GM21528 (cell line): ENCODE measurements at regions not wholly inside any gene's neighbourhood (a gene's known extent, or its start where the extent isn't known, plus 50 kb on each side); places are given as distances from the start of the nearest gene placed in this dataset.

Experiments
- ATAC-seq: cut with Tn5 transposase; IDR thresholded peaks from one replicate; pipeline ENCODE4 v1.9.1; 2021; ENCODE audit warnings: mild to moderate bottlenecking, moderate library complexity; ENCODE audit not compliant: unreplicated experiment, low FRiP score

DNA sequence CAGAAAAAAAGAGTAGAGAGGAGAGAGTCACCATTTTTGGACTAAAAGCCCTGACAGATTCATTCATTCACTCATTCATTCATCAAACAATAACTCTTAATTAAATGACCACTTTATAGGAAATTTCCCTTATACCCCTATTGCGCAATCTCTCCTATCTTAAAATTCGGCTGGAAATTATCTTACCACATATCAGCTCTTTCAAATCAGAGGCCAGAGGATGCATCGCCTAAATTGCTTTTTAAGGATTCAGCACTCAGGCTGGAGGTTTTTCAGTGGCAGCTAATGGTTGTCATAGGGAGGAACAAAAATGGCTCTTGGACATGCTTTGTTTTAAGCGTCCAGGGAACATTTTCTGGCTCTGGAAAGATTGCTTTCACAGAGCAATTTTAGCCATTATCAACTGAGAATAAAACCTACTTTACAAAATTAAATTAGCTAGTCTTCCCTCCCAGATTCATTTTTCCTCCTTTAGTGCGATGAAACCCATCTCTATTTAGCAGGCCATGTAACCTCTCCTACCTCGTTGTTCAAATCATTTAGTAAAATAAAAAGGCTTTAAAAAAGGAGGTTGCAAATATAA, 115.2 kb downstream of the OLFM4 start:
- ATAC-seq = no peak

DNA sequence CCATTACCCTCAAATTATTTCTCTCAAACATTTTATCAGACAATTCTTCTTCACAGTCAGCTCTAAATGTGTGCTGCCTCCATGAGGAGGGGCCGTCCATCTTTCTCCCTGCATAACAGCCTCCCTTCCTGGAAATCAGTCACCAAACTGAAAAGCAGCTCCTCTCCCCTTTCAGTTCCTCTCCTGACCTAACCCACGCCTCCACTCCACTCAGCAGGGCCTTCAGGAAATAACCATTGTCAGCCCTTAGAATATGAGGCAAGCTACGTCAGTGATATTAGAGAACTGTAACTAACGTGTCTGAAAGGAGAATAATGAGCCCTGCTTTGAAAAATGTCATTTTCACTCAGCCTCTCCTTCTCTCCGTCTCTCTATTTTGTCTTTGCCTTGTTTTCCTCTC, 116.2 kb downstream of the OLFM4 start:
- no peak for ATAC-seq

DNA sequence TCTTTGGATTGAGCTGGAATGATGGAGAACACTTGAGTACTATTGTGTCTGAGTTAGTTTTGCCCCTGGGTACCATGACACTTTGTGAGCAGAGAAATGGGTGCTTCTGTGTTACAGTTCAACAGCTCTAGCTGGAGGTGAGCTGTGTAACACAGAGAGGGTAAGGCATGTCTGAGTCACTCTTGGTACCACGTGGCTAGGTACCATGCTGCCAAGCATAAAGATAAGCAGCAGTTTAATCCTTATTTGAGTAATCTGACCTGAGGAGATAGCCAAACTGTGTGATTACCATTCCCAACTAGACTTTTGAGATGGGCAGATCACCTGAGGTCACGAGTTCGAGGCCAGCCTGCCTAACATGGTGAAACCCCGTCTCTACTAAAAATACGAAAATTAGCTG, 122.0 kb downstream of the OLFM4 start:
- no peak for ATAC-seq

DNA sequence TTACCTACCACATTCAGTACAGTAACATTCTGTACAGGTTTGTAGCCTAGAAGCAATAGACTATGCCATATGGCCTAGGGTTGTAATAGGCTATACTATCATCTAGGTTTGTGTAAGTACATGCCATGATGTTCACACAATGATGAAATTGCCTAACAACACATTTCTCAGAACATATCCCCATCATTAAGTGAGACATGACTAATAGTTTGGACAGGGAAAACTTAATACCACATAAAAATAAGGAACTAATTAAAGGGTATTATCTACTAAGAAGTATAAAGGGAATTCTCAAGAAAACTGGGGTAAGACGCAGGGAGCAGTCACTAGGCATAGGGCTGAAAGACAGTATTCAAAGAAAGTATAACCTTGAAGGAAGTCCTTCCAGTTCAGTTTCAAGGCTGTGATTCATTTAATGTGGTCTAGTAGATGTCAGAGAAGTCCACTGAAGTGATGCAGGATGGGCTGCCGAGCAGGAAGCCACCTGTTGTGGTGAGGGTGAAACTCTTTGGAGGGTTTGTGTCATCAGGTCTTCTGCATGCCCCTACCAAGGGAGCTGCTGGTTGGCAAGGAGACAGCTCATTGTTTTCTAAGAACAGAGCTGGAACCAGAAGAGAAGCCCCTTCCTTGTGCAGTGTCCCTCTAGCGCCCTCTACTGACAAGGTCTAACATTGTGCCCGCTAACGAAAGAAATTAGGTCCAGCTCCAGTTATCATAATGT, 122.9 kb downstream of the OLFM4 start:
- peak; percentile 93 for ATAC-seq

DNA sequence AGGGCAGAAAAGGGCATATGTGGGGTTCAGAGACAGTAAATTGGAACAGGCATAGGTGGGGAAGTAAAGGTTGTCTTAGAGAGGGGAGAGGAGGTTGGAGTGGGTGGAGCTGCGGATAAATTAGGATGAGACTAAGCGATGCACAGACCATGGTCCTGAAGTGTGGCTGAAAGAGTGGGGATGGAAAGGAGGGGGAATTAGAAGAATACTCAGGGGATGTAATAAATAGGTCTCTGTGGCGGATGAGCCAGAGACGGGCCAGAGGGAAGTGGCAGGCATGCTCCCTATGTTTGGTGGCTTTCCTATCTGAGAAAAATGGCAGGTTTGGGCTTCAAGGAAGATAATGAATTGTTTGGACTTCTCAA, 123.4 kb downstream of the OLFM4 start:
- no peak for ATAC-seq

DNA sequence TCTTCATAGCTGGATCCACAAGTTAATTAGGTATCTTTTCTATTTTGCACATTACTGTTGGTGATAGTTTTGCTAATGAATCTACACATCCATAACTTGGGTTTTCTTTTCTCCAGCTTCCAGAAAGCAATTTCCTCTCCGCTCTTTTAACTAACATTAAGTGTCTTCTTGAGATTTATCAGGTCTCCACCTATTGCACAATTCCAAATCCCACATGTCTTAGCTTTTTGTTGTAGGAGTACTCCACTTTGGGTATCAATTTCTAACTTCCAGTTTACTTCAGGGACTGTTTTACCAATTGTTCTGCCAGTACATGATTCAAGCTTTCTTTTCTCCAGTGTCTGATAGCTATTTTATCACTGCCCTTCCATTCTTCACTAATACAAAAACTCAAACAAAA, 129.6 kb downstream of the OLFM4 start:
- ATAC-seq = no peak

DNA sequence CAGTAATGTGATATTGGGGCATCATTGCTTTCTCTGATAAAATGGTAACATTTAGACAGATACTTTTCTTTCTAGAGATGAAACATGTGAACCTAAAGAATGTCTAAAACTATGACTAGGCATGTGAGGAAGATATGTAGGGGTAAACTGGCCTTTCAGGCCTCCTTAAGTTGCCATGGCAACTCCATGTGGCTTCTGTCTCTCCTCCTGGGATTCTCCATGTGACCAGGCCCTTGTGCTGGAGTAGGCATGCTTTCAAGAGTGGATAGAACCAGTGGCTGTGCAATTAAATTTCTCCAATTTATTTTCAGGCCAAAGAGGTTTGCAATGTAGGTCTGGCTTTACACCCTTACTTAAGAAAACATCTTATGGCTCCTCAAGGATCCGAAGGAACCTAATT, 130.8 kb downstream of the OLFM4 start:
- no peak for ATAC-seq

DNA sequence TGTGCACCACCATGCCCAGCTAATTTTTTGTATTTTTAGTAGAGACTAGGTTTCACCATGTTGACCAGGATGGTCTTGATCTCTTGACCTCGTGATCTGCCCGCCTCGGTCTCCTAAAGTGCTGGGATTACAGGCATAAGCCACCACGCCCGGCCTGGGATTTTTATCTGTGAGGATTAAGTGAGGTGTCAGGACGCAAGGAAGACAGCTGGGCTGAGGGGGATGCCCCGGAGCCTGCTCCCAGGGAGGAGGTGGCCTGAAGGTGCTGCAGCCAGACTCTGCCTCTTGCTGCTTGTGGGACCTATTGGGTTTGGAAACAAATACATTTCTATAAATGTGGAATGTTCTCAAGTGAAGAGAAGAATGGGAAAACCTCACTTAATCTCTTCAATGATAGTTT, 131.6 kb downstream of the OLFM4 start:
- no peak for ATAC-seq

DNA sequence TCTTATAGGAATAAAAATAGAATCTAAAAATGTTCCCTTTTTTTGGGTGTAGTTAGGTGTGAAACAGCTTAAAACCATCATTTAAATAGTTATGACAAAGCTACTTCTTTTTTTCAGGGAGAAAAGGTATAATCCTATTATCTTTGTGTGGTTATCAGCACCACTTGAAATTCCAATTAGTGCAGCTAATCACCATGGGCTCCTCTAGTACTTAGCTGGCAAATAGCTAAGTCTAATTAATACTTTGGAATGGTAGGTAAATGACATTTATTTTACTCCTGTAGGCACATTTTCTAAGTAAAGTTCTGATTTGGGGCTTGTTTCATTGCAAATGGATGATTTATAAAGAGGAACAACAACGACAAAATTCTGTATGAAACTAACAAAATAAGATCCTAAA, 132.6 kb downstream of the OLFM4 start:
- ATAC-seq = no peak

DNA sequence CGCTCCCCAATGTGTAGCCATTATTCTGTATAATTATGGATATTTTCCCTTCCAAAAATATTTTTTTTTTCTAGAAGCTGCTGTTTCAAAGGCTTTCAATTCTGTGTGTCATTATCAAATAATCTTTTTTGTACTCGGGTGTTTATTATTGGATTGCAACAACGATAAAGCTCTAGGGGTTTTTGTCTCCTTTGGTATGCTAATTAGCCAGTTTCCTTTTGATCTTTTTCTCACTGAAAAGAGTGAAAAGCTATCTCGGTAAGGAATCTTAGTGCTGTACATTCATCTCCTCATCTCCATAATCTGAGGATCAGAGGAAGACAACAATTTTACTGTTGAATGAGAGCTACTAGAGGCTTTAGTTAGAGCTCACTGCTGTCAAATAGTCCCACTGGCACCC, 136.6 kb downstream of the OLFM4 start:
- no peak for ATAC-seq

DNA sequence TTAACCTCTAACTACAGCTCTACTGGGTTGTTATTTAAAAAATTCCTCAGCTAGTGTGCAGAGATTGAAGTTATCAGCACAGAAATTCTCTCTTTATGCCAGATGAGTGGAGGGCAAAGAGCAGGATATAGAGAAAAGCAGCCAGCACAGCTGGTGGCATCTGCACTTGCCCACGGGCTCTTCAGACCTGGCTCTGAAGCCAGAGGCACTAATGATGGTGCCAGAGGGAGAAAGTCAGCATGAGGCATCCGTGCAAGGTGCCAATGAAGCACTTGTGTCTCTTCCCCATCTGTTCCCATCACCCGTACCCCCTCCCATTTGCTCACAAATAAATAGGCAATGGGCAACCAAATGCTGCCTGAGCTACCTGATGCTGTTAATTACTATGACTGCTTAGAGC, 138.9 kb downstream of the OLFM4 start:
- ATAC-seq = no peak

DNA sequence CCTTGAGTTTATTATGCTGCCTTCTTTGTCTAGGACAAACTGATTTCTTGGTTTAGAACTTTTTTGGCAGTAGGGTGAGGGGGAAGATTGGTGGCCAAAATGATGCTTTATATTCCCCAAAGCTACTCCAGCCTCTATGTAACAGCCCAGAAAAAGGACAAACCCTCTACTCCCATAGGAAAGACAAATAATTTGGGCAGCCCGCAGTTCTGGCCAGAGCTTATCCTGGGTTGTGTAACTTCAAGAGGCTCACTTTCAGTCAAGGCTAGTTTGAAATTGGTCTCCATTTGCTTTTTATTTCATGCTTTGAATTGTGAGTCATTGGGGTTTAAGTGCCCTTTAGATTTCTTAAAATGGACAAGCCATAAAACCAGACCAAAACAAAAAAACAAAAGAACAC, 142.3 kb downstream of the OLFM4 start:
- ATAC-seq = no peak

DNA sequence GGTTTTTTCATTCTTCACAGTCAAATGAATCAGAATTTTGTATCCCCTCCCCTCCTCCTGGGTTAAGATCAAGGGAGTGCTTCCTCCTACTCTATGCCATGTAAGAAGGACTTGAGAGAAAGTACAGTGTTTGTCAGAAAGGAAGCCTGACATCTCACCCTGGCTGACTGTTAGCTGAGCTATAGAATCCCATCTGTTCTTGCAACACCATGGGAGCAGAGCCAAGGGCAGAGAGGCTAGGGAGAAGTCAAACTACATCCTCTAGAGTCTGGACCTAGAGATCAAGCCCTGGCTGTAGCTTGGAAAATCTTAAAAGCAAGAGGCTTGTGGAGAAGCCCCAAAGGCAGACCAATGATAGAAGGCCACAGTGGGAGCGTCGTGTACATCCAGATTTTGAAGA, 145.9 kb downstream of the OLFM4 start:
- ATAC-seq = no peak

DNA sequence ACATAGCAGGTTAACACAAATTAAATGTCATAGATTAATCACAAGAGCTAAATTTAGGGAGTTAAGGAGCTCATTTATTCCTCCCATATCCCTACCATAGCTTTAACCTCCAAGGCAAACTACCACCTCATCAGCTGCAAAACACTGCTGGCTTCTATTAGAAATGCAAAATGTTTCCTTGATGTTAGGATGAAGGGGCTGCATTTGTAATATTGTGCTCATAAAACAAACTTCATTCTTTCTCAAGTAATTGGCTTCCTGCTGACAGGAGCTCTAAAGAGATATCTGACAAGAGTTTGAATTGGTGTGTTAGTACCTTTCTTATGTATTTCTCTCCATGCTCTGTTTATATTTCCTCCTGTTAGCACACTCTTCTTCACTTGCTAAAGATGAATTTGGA, 152.1 kb downstream of the OLFM4 start:
- no peak for ATAC-seq

DNA sequence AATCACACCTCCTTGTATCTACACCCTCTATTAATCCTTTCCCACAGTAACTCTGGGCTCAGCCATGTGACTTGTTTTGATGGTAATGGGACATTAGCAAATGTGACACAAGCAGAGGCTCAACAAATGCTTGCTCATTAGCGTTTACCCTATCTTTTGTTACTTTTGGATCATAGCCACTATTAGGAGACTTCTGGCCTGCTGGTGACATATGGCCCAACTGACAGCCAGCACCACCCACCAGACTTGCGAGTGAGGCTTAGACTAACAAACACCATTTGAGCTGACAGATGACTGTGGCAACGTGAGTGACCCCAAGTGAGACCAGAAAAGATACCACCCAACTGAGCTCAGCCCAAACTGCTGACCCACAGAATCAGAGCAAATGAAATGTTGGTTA, 154.1 kb downstream of the OLFM4 start:
- ATAC-seq = no peak

DNA sequence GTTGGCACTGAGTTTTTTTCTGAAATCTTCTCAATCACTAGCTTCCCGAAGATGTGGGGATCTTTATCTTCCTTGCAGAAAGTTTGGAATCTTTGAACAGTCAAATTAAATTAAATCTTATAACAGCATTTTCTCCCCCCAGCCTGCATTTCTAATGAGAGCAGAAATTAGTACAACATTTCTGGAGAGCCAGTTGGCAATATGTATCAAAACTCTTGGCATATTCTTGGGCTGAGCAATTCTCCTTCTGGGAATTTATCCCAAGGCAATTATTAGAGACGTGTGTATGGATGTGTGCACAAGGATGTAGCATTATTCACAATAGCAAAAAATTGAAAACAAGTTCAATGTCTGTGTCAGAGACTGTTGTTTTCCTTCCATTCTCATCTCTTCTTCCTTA, 159.5 kb downstream of the OLFM4 start:
- no peak for ATAC-seq

DNA sequence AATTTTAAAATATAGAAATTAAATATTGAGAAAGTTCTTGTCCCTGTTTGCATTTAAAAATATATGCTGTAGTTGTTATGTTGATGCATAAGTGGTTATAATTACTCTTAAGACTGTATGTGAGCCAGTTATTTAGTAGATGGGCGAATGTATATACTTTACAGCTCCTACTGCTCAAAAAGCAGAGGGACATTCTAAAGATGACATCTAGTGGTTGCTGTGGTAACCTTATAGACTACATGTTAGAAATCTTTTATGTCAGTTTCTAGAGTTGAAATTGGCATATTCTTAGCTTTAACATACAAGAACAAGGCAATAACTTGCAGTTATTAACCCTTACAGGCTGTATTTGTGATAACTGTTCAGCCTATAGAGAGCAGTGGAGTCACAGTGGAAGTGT, 160.5 kb downstream of the OLFM4 start:
- ATAC-seq = no peak

DNA sequence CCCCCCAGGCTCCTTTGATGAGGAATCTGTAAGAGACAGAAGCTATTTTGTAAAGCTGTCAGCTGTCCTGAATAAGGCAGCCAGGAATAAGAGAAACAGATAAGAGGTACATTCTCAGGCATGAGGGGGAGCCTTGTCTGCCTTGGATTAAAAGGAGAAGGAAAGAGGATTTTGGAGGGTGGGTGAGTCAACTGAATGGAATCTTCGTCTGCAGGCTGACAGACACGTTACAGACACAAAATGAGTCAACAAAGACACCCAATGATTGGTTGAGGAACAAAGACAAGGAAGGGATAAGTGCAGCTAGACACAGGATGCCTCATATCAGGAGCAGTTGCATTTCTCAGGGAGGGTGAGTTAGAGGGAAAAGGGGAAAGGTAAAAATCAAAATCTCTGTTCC, 162.5 kb downstream of the OLFM4 start:
- no peak for ATAC-seq

DNA sequence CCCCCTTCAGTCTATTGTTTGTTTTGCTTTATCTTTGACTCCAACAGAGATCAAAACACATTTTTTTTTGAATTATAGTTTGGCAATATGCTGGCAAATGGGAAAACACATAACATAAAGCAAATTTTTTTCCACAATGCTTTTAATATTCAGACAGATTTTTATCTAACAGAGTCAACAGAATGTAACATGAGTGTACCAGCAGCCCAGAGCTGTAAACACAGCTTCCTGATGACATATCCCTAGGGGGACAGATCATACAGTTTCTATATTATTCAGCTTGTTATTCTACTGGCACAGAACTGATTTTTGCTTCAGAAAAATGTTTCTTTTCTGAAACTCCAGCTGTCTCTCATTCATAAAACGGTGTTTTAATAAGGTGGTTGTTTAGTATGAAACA, 168.8 kb downstream of the OLFM4 start:
- ATAC-seq = no peak

DNA sequence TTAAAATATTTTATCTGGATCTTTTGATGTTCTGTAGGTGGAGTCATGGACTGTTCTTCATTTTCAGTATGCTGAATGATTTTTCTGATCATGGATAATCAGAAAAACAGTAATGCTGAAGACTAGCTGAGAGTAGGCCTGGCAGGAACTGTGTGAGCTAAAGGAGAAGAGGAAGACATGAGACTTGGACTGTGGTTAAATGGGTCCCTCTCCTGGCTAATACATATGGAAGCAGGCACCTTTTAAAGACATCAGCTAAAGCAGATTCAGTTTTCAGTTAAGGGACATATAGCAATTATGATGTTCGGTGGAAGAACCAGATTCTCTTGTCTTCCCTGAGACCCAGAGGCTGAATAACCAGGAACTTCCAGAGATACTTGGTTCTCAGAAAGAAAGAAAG, 169.4 kb downstream of the OLFM4 start:
- ATAC-seq = no peak

DNA sequence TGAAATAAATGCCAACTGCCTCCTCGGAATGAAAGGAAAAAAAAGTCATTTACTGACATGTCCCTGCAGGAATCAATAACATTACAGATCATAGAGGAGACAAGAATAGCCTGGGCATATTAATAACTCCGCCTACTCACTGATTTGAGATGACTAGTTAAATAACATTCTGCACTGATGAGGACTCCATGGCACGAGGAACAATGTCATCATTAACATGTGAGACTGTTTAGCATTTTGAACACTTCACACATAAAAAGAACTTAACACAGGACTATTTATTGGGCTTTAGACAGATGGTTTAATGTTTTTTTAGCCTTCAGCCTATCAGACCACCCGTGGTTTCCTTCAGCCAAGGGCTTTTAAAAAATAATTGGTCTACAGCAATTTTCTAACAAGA, 170.1 kb downstream of the OLFM4 start:
- ATAC-seq = no peak

DNA sequence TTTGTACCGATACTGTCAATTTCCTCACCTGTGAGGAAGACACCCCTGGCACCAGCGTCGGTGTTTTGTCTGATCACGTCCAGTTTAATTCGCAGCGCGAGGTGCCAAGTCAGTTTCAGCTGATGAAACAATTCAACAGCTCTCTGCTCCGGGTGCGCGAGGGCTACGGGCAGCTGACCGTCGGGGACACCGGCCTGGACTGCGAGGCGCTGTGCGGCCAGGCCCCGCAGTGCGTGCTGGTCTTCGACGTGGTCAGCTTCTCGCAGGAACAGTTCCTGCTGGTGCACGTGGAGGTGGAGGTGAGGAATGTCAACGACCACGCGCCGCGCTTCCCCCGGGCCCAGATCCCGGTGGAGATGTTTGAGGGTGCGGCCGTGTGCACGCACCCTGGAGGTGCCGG, 171.5 kb downstream of the OLFM4 start:
- no peak for ATAC-seq
